ENCODE measurements at regions not wholly inside any gene's neighbourhood (a gene's known extent, or its start where the extent isn't known, plus 50 kb on each side); places are given as distances from the start of the nearest gene placed in this dataset.

DNA sequence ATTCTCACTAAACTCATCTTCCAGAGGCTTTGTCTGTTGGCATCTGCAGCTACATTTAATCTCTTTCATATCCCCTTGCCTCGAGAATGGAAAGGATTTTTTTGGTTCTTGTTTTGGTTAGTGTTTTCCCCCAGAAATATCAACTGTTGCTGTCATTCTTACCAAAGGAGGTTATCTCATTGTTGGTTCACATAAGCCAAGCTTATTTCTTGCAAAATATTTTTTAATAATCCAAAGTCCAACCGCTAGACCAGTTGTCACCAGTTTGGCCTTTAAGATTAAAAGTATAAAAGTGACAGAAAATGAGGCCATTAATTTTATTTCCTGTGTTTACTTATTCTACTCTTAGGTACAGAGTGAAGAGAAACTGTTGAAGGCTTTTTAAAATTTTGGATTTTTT is 66.5 kb upstream of the PROX1 start:
- Histone ChIP-seq H3K9me3 (ENCODE audit: low read length) (no peaks in the 10 kb centered on the region), H2AFZ (ENCODE audit: low read depth, low read length) (no peak overlapping the region), H3F3A (ENCODE audit: insufficient read depth, low read length, poor library complexity, severe bottlenecking) (no peaks in the 10 kb centered on the region), H3K9ac (ENCODE audit: low read length) (no peak overlapping the region), H3K4me3 (ENCODE audit: low read length) (no peak overlapping the region), H4K20me1 (ENCODE audit: insufficient read depth) (no peaks in the 10 kb centered on the region), H3K27me3 (ENCODE audit: insufficient read depth, low read depth, low read length) (no peaks in the 10 kb centered on the region), H3K79me2 (replicated peaks; ENCODE audit: insufficient read depth, low read length) (no peaks in the 10 kb centered on the region), H3K4me2 (ENCODE audit: low read length) (no peak overlapping the region), H3K36me3 (ENCODE audit: insufficient read depth, low read length) (no peaks in the 10 kb centered on the region), H3K9me2 (ENCODE audit: insufficient read depth, low read length) (no peaks in the 10 kb centered on the region), H3K27ac (ENCODE audit: low read length) (no peak overlapping the region)
- TF ChIP-seq MXI1 (conservative IDR thresholded peaks at IDR 0.05; ENCODE audit: poor library complexity, severe bottlenecking) (no peak), EZH2 (IDR thresholded peaks at IDR 0.05; ENCODE audit: borderline replicate concordance, insufficient read depth, low read length, poor library complexity, severe bottlenecking) (no peak), POLR2AphosphoS5 (IDR thresholded peaks at IDR 0.05) (no peak), EP300 (conservative IDR thresholded peaks at IDR 0.05; ENCODE audit: poor library complexity, severe bottlenecking) (no peak), RAD21 (conservative IDR thresholded peaks at IDR 0.05) (no peak)
- TF ChIP-seq, protein P1, sequence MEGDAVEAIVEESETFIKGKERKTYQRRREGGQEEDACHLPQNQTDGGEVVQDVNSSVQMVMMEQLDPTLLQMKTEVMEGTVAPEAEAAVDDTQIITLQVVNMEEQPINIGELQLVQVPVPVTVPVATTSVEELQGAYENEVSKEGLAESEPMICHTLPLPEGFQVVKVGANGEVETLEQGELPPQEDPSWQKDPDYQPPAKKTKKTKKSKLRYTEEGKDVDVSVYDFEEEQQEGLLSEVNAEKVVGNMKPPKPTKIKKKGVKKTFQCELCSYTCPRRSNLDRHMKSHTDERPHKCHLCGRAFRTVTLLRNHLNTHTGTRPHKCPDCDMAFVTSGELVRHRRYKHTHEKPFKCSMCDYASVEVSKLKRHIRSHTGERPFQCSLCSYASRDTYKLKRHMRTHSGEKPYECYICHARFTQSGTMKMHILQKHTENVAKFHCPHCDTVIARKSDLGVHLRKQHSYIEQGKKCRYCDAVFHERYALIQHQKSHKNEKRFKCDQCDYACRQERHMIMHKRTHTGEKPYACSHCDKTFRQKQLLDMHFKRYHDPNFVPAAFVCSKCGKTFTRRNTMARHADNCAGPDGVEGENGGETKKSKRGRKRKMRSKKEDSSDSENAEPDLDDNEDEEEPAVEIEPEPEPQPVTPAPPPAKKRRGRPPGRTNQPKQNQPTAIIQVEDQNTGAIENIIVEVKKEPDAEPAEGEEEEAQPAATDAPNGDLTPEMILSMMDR (IDR thresholded peaks at IDR 0.05; ENCODE audit: poor library complexity, severe bottlenecking): no peak

DNA sequence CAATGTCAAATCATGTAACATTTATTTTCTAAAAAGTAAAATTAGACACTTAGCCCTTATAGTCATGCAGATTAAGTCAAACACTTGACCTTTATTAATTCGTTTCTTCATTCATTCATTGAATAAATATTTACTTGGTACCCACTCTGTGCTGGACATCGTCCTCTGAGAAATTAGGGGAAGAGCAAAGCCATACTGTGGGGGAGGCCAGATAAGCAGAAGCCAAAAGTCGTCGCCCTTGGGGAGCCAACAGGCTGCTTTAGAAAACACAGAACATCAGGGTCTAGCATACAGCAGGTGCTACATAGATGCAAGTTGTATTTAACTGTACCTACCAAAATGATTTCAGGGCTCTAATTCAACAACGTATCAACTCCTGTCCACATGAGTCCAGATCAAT is 66.1 kb upstream of the PROX1 start:
- Histone ChIP-seq H3K9me3 (ENCODE audit: low read length) (no peaks in the 10 kb centered on the region), H3K4me3 (ENCODE audit: low read length) (no peak overlapping the region), H3K4me2 (ENCODE audit: low read length) (no peak overlapping the region), H3K27me3 (ENCODE audit: insufficient read depth, low read depth, low read length) (no peaks in the 10 kb centered on the region), H3K27ac (ENCODE audit: low read length) (no peak overlapping the region), H3K9ac (ENCODE audit: low read length) (no peak overlapping the region), H2AFZ (ENCODE audit: low read depth, low read length) (no peak overlapping the region), H4K20me1 (ENCODE audit: insufficient read depth) (no peaks in the 10 kb centered on the region), H3F3A (ENCODE audit: insufficient read depth, low read length, poor library complexity, severe bottlenecking) (no peaks in the 10 kb centered on the region), H3K79me2 (replicated peaks; ENCODE audit: insufficient read depth, low read length) (no peaks in the 10 kb centered on the region), H3K9me2 (ENCODE audit: insufficient read depth, low read length) (no peaks in the 10 kb centered on the region), H3K36me3 (ENCODE audit: insufficient read depth, low read length) (no peaks in the 10 kb centered on the region)
- TF ChIP-seq EZH2 (IDR thresholded peaks at IDR 0.05; ENCODE audit: borderline replicate concordance, insufficient read depth, low read length, poor library complexity, severe bottlenecking) (no peak), RAD21 (conservative IDR thresholded peaks at IDR 0.05) (no peak), MXI1 (conservative IDR thresholded peaks at IDR 0.05; ENCODE audit: poor library complexity, severe bottlenecking) (no peak), SMC3 (conservative IDR thresholded peaks at IDR 0.05; ENCODE audit: poor library complexity) (no peak), TAF1 (IDR thresholded peaks at IDR 0.05; ENCODE audit: low read depth) (no peak), POLR2AphosphoS5 (IDR thresholded peaks at IDR 0.05) (no peak), EP300 (conservative IDR thresholded peaks at IDR 0.05; ENCODE audit: poor library complexity, severe bottlenecking) (no peak)
- TF ChIP-seq, protein P2, sequence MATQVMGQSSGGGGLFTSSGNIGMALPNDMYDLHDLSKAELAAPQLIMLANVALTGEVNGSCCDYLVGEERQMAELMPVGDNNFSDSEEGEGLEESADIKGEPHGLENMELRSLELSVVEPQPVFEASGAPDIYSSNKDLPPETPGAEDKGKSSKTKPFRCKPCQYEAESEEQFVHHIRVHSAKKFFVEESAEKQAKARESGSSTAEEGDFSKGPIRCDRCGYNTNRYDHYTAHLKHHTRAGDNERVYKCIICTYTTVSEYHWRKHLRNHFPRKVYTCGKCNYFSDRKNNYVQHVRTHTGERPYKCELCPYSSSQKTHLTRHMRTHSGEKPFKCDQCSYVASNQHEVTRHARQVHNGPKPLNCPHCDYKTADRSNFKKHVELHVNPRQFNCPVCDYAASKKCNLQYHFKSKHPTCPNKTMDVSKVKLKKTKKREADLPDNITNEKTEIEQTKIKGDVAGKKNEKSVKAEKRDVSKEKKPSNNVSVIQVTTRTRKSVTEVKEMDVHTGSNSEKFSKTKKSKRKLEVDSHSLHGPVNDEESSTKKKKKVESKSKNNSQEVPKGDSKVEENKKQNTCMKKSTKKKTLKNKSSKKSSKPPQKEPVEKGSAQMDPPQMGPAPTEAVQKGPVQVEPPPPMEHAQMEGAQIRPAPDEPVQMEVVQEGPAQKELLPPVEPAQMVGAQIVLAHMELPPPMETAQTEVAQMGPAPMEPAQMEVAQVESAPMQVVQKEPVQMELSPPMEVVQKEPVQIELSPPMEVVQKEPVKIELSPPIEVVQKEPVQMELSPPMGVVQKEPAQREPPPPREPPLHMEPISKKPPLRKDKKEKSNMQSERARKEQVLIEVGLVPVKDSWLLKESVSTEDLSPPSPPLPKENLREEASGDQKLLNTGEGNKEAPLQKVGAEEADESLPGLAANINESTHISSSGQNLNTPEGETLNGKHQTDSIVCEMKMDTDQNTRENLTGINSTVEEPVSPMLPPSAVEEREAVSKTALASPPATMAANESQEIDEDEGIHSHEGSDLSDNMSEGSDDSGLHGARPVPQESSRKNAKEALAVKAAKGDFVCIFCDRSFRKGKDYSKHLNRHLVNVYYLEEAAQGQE (IDR thresholded peaks at IDR 0.05; ENCODE audit: borderline replicate concordance): no peak
- TF ChIP-seq, protein P1 (IDR thresholded peaks at IDR 0.05; ENCODE audit: poor library complexity, severe bottlenecking): no peak
